ENCODE measurements at regions not wholly inside any gene's neighbourhood (a gene's known extent, or its start where the extent isn't known, plus 50 kb on each side); places are given as distances from the start of the nearest gene placed in this dataset.
"Not testable (repeated sequence)": the region's sequence is repeated elsewhere in the genome, so short reads cannot be mapped to it uniquely, and the experiment has no call there.

DNA sequence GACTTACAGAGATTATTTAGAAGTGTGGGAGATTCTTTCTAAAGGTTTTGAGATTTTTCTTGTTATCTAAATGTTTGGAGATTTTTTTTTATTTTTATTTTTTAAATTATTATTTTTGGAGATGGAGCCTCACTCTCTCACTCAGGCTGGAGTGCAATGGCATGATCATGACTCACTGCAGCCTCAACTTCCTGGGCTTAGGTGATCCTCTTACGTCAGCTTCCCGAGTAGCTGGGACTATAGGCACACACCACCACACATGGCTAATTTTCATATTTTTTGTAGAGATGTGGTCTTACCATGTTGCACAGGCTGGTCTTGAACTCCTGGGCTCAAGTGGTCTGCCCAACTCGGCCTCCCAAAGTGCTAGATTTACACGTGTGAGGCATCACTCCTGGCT is 694.5 kb downstream of the TLE1 start:
- no peaks in the 10 kb centered on the region for H3K4me1 ChIP-seq (ENCODE audit: insufficient read depth, low read length)
- H3K23ac ChIP-seq (ENCODE audit: insufficient read length, low read depth, low read length) = no peak overlapping the region
- H2AFZ ChIP-seq (ENCODE audit: low read length) = no peak overlapping the region
- no peak overlapping the region for H2BK15ac ChIP-seq (ENCODE audit: low read depth, low read length)
- H2BK5ac ChIP-seq (ENCODE audit: insufficient read length, low read length) = no peak overlapping the region
- no peak overlapping the region for H3K4me2 ChIP-seq (ENCODE audit: insufficient read depth, insufficient read length, low read length)
- H3K18ac ChIP-seq (ENCODE audit: insufficient read length, low read depth, low read length) = no peak overlapping the region
- H3K4ac ChIP-seq (ENCODE audit: low read depth, low read length) = no peak overlapping the region
- H2BK20ac ChIP-seq (ENCODE audit: low read depth, low read length, poor library complexity, severe bottlenecking) = no peak overlapping the region
- no CpG with 5 or more reads among the region's 4 CpGs for WGBS (ENCODE audit: extremely low coverage, insufficient read length, low lambda C conversion rate)
- H2BK12ac ChIP-seq (ENCODE audit: insufficient read length, low read depth, low read length) = no peak overlapping the region
- no peak overlapping the region for H2AK5ac ChIP-seq (ENCODE audit: insufficient read length, low read length)
- H4K8ac ChIP-seq (replicated peaks; ENCODE audit: insufficient read length, low read depth, low read length) = no peak overlapping the region
- Mint-ChIP-seq H3K27ac (no peak overlapping the region), H3K4me1 (no peaks in the 10 kb centered on the region), H3K27me3 (ENCODE audit: low read depth) (no peaks in the 10 kb centered on the region), H3K36me3 (ENCODE audit: insufficient read depth in 1 of 3, low read depth in 3 of 3) (no peaks in the 10 kb centered on the region), H3K9me3 (no peaks in the 10 kb centered on the region), H3K4me3 (no peak overlapping the region)
- TF ChIP-seq, protein P1, sequence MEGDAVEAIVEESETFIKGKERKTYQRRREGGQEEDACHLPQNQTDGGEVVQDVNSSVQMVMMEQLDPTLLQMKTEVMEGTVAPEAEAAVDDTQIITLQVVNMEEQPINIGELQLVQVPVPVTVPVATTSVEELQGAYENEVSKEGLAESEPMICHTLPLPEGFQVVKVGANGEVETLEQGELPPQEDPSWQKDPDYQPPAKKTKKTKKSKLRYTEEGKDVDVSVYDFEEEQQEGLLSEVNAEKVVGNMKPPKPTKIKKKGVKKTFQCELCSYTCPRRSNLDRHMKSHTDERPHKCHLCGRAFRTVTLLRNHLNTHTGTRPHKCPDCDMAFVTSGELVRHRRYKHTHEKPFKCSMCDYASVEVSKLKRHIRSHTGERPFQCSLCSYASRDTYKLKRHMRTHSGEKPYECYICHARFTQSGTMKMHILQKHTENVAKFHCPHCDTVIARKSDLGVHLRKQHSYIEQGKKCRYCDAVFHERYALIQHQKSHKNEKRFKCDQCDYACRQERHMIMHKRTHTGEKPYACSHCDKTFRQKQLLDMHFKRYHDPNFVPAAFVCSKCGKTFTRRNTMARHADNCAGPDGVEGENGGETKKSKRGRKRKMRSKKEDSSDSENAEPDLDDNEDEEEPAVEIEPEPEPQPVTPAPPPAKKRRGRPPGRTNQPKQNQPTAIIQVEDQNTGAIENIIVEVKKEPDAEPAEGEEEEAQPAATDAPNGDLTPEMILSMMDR (conservative IDR thresholded peaks at IDR 0.05) = no peak
- no peak for DNase-seq
- no peak overlapping the region for H3K27ac ChIP-seq (ENCODE audit: insufficient read length, low read depth, low read length)
- H4K91ac ChIP-seq (ENCODE audit: insufficient read length, low read depth, low read length) = no peak overlapping the region
- H3K9me3 ChIP-seq (ENCODE audit: control insufficient read depth, low read depth, low read length) = no peaks in the 10 kb centered on the region
- no peak overlapping the region for H2BK120ac ChIP-seq (ENCODE audit: low read depth, low read length, poor library complexity, severe bottlenecking)
- H4K5ac ChIP-seq (ENCODE audit: insufficient read length, low read depth, low read length) = no peak overlapping the region
- no peaks in the 10 kb centered on the region for H3K79me1 ChIP-seq (ENCODE audit: insufficient read depth, low read depth, low read length, poor library complexity, severe bottlenecking)
- H3K23me2 ChIP-seq (ENCODE audit: insufficient read length, low read depth, low read length, poor library complexity, severe bottlenecking) = no peaks in the 10 kb centered on the region
- H3K9ac ChIP-seq (ENCODE audit: extremely low read depth, insufficient read length, low read length) = no peak overlapping the region
- H3K79me2 ChIP-seq (ENCODE audit: insufficient read depth, low read length) = no peaks in the 10 kb centered on the region
- no peaks in the 10 kb centered on the region for H4K20me1 ChIP-seq (ENCODE audit: control insufficient read depth, insufficient read depth, insufficient read length)
- no peak overlapping the region for H3K14ac ChIP-seq (ENCODE audit: insufficient read depth, low read length)
- H3K56ac ChIP-seq (ENCODE audit: insufficient read length, low read depth, low read length) = no peak overlapping the region
- H3K27me3 ChIP-seq (ENCODE audit: insufficient read depth, low read length) = no peaks in the 10 kb centered on the region
- no peak overlapping the region for H3T11ph ChIP-seq (ENCODE audit: low read length)

DNA sequence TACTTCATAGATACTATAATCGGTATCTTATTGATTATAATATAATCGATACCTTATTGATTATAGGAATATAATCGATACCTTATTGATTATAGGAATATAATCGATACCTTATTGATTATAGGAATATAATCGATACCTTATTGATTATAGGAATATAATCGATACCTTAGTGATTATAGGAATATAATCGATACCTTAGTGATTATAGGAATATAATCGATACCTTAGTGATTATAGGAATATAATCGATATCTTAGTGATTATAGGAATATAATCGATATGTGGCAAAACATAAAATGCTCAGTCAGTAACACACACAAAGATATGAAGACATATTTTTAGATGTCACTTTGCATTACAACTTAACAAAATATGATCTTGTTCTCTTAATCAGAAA is 703.8 kb downstream of the TLE1 start:
- not testable (repeated sequence) for H3K27ac ChIP-seq (ENCODE audit: insufficient read length, low read depth, low read length); H2BK120ac ChIP-seq (ENCODE audit: low read depth, low read length, poor library complexity, severe bottlenecking); H3K36me3 Mint-ChIP-seq (ENCODE audit: insufficient read depth in 1 of 3, low read depth in 3 of 3); H4K91ac ChIP-seq (ENCODE audit: insufficient read length, low read depth, low read length); H3K4me1 ChIP-seq (ENCODE audit: insufficient read depth, low read length); H3K9me3 Mint-ChIP-seq; H4K5ac ChIP-seq (ENCODE audit: insufficient read length, low read depth, low read length); H3K4me2 ChIP-seq (ENCODE audit: insufficient read depth, insufficient read length, low read length); H3K23ac ChIP-seq (ENCODE audit: insufficient read length, low read depth, low read length); H4K8ac ChIP-seq (replicated peaks; ENCODE audit: insufficient read length, low read depth, low read length); H3K79me2 ChIP-seq (ENCODE audit: insufficient read depth, low read length); H3K27me3 Mint-ChIP-seq (ENCODE audit: low read depth); H2AFZ ChIP-seq (ENCODE audit: low read length); H3K23me2 ChIP-seq (ENCODE audit: insufficient read length, low read depth, low read length, poor library complexity, severe bottlenecking); H2BK5ac ChIP-seq (ENCODE audit: insufficient read length, low read length); H3K14ac ChIP-seq (ENCODE audit: insufficient read depth, low read length); H3K4ac ChIP-seq (ENCODE audit: low read depth, low read length); H3K9ac ChIP-seq (ENCODE audit: extremely low read depth, insufficient read length, low read length); H2AK5ac ChIP-seq (ENCODE audit: insufficient read length, low read length); H2BK12ac ChIP-seq (ENCODE audit: insufficient read length, low read depth, low read length); DNase-seq; H3T11ph ChIP-seq (ENCODE audit: low read length); H2BK20ac ChIP-seq (ENCODE audit: low read depth, low read length, poor library complexity, severe bottlenecking); H4K20me1 ChIP-seq (ENCODE audit: control insufficient read depth, insufficient read depth, insufficient read length); H3K18ac ChIP-seq (ENCODE audit: insufficient read length, low read depth, low read length); H3K4me3 Mint-ChIP-seq; H3K56ac ChIP-seq (ENCODE audit: insufficient read length, low read depth, low read length); H3K27ac Mint-ChIP-seq; H3K27me3 ChIP-seq (ENCODE audit: insufficient read depth, low read length); H3K79me1 ChIP-seq (ENCODE audit: insufficient read depth, low read depth, low read length, poor library complexity, severe bottlenecking); H2BK15ac ChIP-seq (ENCODE audit: low read depth, low read length); H3K4me1 Mint-ChIP-seq; H3K9me3 ChIP-seq (ENCODE audit: control insufficient read depth, low read depth, low read length)
- whole genome bisulfite sequencing (ENCODE audit: extremely low coverage, insufficient read length, low lambda C conversion rate) = no CpG with 5 or more reads among the region's 10 CpGs

Data from H9 (cell line).